ENCODE measurements at regions not wholly inside any gene's neighbourhood (a gene's known extent, or its start where the extent isn't known, plus 50 kb on each side); places are given as distances from the start of the nearest gene placed in this dataset.

- TF ChIP-seq CHD1 (IDR thresholded peaks at IDR 0.05; ENCODE audit: low read depth, low read length) (no peak), RCOR1 (IDR thresholded peaks at IDR 0.05; ENCODE audit: insufficient replicate concordance, low read length) (no peak), POLR2A (IDR thresholded peaks at IDR 0.05; ENCODE audit: low read depth, low read length) (no peak), CTCF (conservative IDR thresholded peaks at IDR 0.05; ENCODE audit: low read depth, low read length) (no peak), NFE2L2 (IDR thresholded peaks at IDR 0.05; ENCODE audit: low read depth, low read length) (no peak), MAZ (IDR thresholded peaks at IDR 0.05; ENCODE audit: borderline replicate concordance, low read depth, low read length) (0 out of 2 replicates have a peak, but pooled peaks have one; percentile 14), MAFK (IDR thresholded peaks at IDR 0.05; ENCODE audit: low read depth, low read length) (no peak), MXI1 (IDR thresholded peaks at IDR 0.05; ENCODE audit: borderline replicate concordance, low read depth, low read length) (no peak), USF2 (IDR thresholded peaks at IDR 0.05; ENCODE audit: low read depth, low read length) (no peak), ELK1 (IDR thresholded peaks at IDR 0.05; ENCODE audit: borderline replicate concordance, low read depth, low read length) (no peak), BHLHE40 (IDR thresholded peaks at IDR 0.05; ENCODE audit: low read depth, low read length) (no peak), RFX5 (IDR thresholded peaks at IDR 0.05; ENCODE audit: low read depth, low read length) (no peak), CEBPB (IDR thresholded peaks at IDR 0.05; ENCODE audit: low read depth, low read length) (peak; percentile 54), FOS (IDR thresholded peaks at IDR 0.05; ENCODE audit: low read depth, low read length) (peak; percentile 23; the same call in 1 of the 2 replicates), SMC3 (IDR thresholded peaks at IDR 0.05; ENCODE audit: low read depth, low read length) (no peak), RAD21 (IDR thresholded peaks at IDR 0.05; ENCODE audit: low read length) (no peak)
- peak overlapping the region; percentile 9; the same call in 1 of the 2 replicates for H2AK5ac ChIP-seq (ENCODE audit: low read depth, low read length)
- ChIA-PET POLR2A (ENCODE audit: unreplicated experiment) (no interaction called here), CTCF (no interaction called here)
- in situ Hi-C loops (cut with MboI; ENCODE audit: low sequenced_read_pairs): no loop called here
- no peak overlapping the region; the same call in 1 of the 2 replicates for H4K91ac ChIP-seq (ENCODE audit: insufficient read depth, low read depth, low read length)
- H3K14ac ChIP-seq (replicated peaks; ENCODE audit: low read depth, low read length): peak overlapping the region; percentile 83
- ATAC-seq (ENCODE audit: low read depth) (peak; percentile 59), DNase-seq (peak; percentile 85)
- no peak overlapping the region for H3K4me3 ChIP-seq (ENCODE audit: insufficient read depth, low read depth, low read length)
- H2BK15ac ChIP-seq (ENCODE audit: low read depth, low read length): peak overlapping the region; percentile 73; the same call in 2 of the 3 replicates
- no CpG with 5 or more reads among the region's 6 CpGs for WGBS, 2 experiments (ENCODE audit: extremely low coverage in 2 of 2, insufficient read length in 1 of 2)
- H2AK9ac ChIP-seq (replicated peaks; ENCODE audit: low read depth, low read length, poor library complexity): no peak overlapping the region
- no peaks in the 10 kb centered on the region for H3K9me3 ChIP-seq (ENCODE audit: control insufficient read depth, insufficient read depth, low read length)
- H3K36me3 ChIP-seq (ENCODE audit: control insufficient read depth, insufficient read depth, low read length): no peaks in the 10 kb centered on the region
- no peak overlapping the region for H3K27ac ChIP-seq (ENCODE audit: insufficient read depth, low read length)
- H3K23ac ChIP-seq (ENCODE audit: low read depth, low read length): no peak overlapping the region; the same call in 1 of the 2 replicates
- H3K79me1 ChIP-seq (ENCODE audit: low read depth in 1 of 2, low read length in 2 of 2): no peaks in the 10 kb centered on the region; a peak in 1 of 4 replicates
- no peak overlapping the region for H4K5ac ChIP-seq (ENCODE audit: low read depth, low read length)
- dilution Hi-C loops (cut with HindIII; ENCODE audit: low sequenced_read_pairs, unreplicated experiment): no loop called here
- H3K9me1 ChIP-seq (ENCODE audit: insufficient read depth, low read length): peaks cover 12% of the 10 kb centered on the region
- peak overlapping the region; percentile 57 for H3K4ac ChIP-seq (ENCODE audit: low read depth, low read length)
- H3K4me1 ChIP-seq (ENCODE audit: control insufficient read depth, insufficient read depth, low read length): peaks cover 14% of the 10 kb centered on the region
- intact Hi-C loops (cut with micrococcal nuclease): no loop called here
- peak overlapping the region; percentile 75; the same call in 1 of the 2 replicates for H2BK120ac ChIP-seq (ENCODE audit: low read depth, low read length)
- no peak overlapping the region for H3K18ac ChIP-seq (ENCODE audit: low read depth, low read length)
- no peak overlapping the region for H3K9ac ChIP-seq (ENCODE audit: low read depth, low read length)
- no peak overlapping the region for H3K4me2 ChIP-seq (ENCODE audit: low read depth, low read length)
- peak overlapping the region; percentile 63; the same call in 1 of the 2 replicates for H2BK20ac ChIP-seq (ENCODE audit: low read depth, low read length)
- no TSS peak for BruUV-seq (replicated peaks)
- peak overlapping the region; percentile 5 to 42; a peak in 2 of 4 replicates for H4K8ac ChIP-seq (ENCODE audit: low read depth in 2 of 2, low read length in 2 of 2)
- no peak overlapping the region for H3K56ac ChIP-seq (ENCODE audit: extremely low read depth, insufficient read depth, low read length)
- peak overlapping the region; percentile 42 for H2BK5ac ChIP-seq (ENCODE audit: low read depth, low read length, poor library complexity, severe bottlenecking)
- H4K20me1 ChIP-seq (ENCODE audit: insufficient read depth, low read length): no peaks in the 10 kb centered on the region
- H3K27me3 ChIP-seq (ENCODE audit: control insufficient read depth, insufficient read depth, low read length): no peaks in the 10 kb centered on the region
- peak overlapping the region; percentile 83 for H2AFZ ChIP-seq (replicated peaks; ENCODE audit: low read length, poor library complexity)
These were observed 89.3 kb downstream of the FEM1C start for GRCh38 chr5:115455301-115455707.

All from IMR-90 (cell line).